Skeletal muscle satellite cell (primary cell): ENCODE measurements at regions not wholly inside any gene's neighbourhood (a gene's known extent, or its start where the extent isn't known, plus 50 kb on each side); places are given as distances from the start of the nearest gene placed in this dataset.

Source experiments
- H3K27me3 ChIP-seq: 2 replicates; pipeline ENCODE4 v1.7.0; 2013; ENCODE audit warnings: low read length; ENCODE audit not compliant: control insufficient read depth, insufficient read depth
- H3K36me3 ChIP-seq: 2 replicates; pipeline ENCODE4 v1.7.0; 2013; ENCODE audit warnings: mild to moderate bottlenecking, control low read depth, low read length; ENCODE audit not compliant: insufficient read depth
- H3K4me1 ChIP-seq: 2 replicates; pipeline ENCODE4 v1.7.0; 2013; ENCODE audit warnings: low read length; ENCODE audit not compliant: control insufficient read depth, insufficient read depth
- H3K4me2 ChIP-seq: 2 replicates; pipeline ENCODE4 v1.7.0; 2013; ENCODE audit warnings: mild to moderate bottlenecking, low read length
- H3K4me3 ChIP-seq: 2 replicates; pipeline ENCODE4 v1.7.0; 2013; ENCODE audit warnings: low read length
- H3K9ac ChIP-seq: 2 replicates; pipeline ENCODE4 v1.7.0; 2013; ENCODE audit warnings: mild to moderate bottlenecking, low read depth, low read length, moderate library complexity
- H3K9me3 ChIP-seq: replicated peaks from 2 replicates; pipeline ENCODE4 v1.7.0; 2013; ENCODE audit warnings: mild to moderate bottlenecking, control low read depth, low read length

DNA sequence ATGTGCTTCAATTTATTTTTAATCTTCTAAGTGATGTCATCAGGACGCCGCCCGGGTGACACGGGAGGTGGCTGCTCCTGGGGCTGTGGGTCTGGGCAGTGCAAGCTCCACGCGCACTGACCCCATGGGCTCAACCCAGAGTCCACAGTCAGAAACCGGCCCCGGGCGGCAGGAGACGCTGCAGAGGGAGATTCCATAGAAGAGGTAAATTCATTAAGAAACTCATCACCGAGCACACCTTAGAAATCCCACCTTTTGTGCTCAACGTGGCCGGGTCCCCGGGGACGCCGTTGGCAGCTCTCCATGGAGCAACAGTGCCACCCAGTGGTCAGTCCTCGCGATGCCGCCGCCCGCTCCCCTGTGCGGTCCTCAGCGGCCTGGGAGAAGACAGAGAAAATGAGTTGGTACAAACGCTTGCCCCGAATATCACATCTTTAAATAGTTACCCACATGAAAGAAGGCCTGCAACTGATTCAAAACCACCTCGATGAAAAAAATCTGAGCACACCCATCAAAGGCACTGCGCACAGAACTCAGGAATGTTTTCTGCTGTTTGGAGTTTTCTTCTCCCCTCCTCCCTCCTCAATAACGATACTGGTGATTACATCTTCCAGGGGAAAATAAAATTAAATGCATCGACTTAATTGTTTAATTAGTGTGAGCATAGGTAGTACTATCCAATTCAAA is 92.6 kb downstream of the CMPK2 start:
- Histone ChIP-seq H3K27me3 (no peaks in the 10 kb centered on the region), H3K4me3 (no peak overlapping the region), H3K4me1 (no peaks in the 10 kb centered on the region), H3K9ac (no peak overlapping the region), H3K9me3 (no peaks in the 10 kb centered on the region), H3K4me2 (no peak overlapping the region), H3K36me3 (no peaks in the 10 kb centered on the region)

DNA sequence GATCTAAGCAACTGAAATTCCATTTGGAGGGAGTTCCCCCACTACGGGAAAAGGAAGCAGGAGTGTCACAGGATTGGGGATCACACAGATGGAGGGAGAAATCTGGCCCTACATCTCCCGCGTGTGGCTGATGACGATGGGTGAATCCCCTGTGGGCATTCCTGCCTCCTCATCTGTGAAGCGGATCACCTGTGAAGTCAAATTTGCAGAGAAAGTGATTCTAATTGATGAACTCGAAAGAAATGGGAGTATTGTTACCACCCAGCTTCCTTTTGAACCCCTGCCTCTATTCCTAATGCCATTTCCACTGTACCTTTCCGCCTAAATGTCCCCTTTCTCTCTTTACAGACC is 92.0 kb downstream of the CMPK2 start:
- H3K9ac ChIP-seq = no peak overlapping the region
- H3K27me3 ChIP-seq = no peaks in the 10 kb centered on the region
- H3K9me3 ChIP-seq = no peaks in the 10 kb centered on the region
- H3K4me3 ChIP-seq = no peak overlapping the region
- H3K4me2 ChIP-seq = no peak overlapping the region
- H3K36me3 ChIP-seq = no peaks in the 10 kb centered on the region
- H3K4me1 ChIP-seq = no peaks in the 10 kb centered on the region

DNA sequence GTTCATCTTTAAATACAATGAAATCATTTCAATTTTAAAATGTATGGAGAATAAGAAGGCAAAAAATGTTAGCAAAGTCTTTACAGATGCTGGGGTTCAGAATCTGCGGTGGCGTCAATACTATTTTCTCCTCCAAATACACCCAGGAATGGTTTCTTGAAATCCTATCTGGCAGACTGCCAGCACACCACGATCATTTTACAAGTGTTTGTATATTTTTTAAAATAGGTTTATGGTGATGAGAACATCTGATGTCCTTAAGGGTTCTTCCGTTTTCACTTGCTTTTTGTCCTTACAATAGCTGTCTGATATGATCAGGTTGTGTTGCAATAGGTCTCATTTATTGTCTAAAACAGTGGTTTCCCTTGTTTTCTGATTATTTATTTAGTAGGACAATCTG is 89.6 kb downstream of the CMPK2 start:
- H3K4me3 ChIP-seq = no peak overlapping the region
- H3K36me3 ChIP-seq = no peaks in the 10 kb centered on the region

DNA sequence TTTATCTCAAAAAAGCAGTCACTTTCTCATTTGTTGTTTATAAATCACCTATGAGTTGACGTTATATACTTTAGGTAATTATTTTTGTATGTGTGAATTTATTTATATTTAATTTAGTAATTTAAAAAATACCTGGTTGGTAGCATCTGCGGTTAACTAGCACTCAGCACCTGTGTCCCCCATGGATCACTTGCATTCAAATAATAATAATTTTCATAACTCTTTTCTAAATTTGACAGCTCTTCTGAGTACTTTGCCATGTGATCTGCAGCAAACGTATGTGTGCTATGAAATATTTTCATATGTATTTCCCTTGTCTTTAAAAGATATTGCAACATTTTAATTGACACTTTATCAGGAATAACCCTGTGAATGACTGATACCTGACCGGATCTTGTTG is 88.1 kb downstream of the CMPK2 start:
- H3K27me3 ChIP-seq = no peaks in the 10 kb centered on the region
- H3K9ac ChIP-seq = no peak overlapping the region
- H3K4me1 ChIP-seq = no peaks in the 10 kb centered on the region
- H3K4me2 ChIP-seq = no peak overlapping the region
- H3K36me3 ChIP-seq = no peaks in the 10 kb centered on the region
- H3K4me3 ChIP-seq = no peak overlapping the region
- H3K9me3 ChIP-seq = no peaks in the 10 kb centered on the region

More for the DNA sequence above, 89.6 kb downstream of the CMPK2 start:
- Histone ChIP-seq H3K27me3 (no peaks in the 10 kb centered on the region), H3K9me3 (no peaks in the 10 kb centered on the region), H3K9ac (no peak overlapping the region), H3K4me2 (no peak overlapping the region), H3K4me1 (no peaks in the 10 kb centered on the region)

DNA sequence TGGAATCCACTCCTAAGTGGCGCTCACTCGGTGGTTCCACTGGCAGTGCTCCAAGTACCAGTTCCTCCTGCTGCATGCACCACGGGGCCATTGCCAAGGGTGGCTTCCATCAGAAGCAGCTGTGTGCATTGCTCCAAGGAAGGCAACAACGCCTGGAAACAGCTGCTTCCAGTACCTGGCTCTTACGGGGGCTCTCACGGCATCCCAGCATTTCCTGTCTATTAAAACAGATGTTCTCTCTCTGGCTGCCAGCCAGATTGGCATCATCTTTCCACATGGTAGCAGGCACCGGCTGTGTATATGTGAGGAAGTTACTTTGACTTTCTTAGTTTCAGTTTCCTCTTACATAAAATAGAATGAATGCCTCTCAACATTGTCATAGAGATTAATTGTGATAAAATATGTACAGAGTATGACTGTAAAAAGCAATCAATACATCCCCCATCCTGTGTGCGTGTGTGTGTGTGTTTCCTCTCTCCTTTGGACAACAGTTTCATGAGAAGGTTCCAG is 84.9 kb downstream of the CMPK2 start:
- Histone ChIP-seq H3K9me3 (no peaks in the 10 kb centered on the region), H3K4me2 (no peak overlapping the region), H3K4me1 (no peaks in the 10 kb centered on the region), H3K9ac (no peak overlapping the region), H3K4me3 (no peak overlapping the region), H3K36me3 (no peaks in the 10 kb centered on the region), H3K27me3 (no peaks in the 10 kb centered on the region)

DNA sequence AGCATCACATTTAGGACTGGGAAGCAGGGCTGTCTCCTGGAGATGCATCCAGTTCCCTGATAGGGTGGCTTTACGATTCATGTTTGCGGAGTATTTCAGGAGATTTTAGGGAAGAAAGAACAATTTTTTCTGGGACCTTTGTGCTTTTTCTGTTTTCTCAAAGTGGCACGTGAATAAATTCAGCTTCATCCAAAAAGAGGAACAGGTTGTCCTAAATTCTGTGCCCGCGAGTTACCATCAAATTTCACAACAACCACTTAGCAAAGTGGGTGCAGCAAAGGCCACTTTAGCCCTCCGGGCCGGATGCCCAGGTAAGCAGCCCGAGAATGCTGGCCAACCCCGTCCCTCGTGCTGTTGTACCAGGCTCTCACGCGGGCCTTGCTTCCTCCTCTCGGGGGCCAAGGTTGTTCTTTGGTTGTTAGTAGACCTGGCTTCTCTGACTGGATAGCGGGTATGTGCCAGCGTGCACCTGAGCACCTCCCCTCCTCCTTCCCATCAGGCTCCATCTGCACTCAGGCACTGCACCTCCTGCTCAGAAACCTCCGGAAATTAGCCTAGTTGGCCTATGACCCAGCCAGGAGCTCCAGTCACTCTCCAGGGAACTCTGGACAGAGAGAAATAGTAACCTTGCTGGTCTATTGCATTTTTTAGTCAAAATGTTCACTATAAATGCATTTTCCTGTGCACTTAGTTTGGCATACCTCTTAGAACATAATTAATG is 83.0 kb downstream of the CMPK2 start:
- Histone ChIP-seq H3K9me3 (peaks cover 4% of the 10 kb centered on the region), H3K36me3 (no peaks in the 10 kb centered on the region), H3K4me1 (no peaks in the 10 kb centered on the region), H3K4me2 (no peak overlapping the region), H3K4me3 (no peak overlapping the region), H3K9ac (no peak overlapping the region), H3K27me3 (no peaks in the 10 kb centered on the region)

DNA sequence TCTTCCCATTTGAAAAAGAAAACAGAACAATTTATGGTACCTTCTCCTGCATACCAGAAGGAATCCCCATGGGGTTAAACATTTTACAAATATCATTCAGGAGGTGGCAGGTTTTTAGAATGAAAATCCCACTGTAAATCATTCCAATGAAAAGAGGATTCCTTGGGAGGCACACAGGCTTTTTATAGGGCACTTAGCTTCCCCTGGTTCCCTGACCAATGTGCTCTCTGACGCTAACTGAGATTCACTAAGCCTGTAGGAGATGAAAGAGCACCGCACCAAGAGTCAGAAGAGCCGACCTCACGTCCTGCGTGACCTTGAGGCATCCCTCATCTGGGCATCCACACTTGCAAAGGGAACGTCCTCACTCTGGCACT is 82.5 kb downstream of the CMPK2 start:
- Histone ChIP-seq H3K36me3 (no peaks in the 10 kb centered on the region), H3K4me2 (no peak overlapping the region), H3K4me1 (no peaks in the 10 kb centered on the region), H3K9me3 (peaks cover 4% of the 10 kb centered on the region), H3K9ac (no peak overlapping the region), H3K4me3 (no peak overlapping the region), H3K27me3 (no peaks in the 10 kb centered on the region)

DNA sequence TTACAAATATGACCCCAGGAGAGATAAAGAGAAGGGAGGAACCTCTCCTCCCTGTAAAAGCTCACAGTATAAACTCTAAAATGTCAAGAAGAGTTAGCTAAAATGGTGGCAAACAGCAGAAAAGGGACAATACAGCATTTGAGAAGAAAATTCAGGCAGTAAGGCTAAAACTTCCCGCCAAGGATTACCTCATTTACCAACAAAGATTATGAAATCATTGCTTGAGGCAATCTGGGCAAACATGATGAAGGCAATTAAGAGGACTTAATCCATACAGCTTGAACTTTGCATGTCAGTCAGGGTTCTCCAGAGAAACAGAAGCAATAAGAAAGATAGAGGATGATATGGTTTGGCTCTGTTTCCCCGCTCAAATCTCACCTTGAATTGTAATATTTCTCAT is 81.4 kb downstream of the CMPK2 start:
- Histone ChIP-seq H3K4me2 (no peak overlapping the region), H3K36me3 (no peaks in the 10 kb centered on the region), H3K4me1 (no peaks in the 10 kb centered on the region), H3K27me3 (no peaks in the 10 kb centered on the region), H3K9ac (no peak overlapping the region), H3K4me3 (no peak overlapping the region), H3K9me3 (peaks cover 4% of the 10 kb centered on the region)

DNA sequence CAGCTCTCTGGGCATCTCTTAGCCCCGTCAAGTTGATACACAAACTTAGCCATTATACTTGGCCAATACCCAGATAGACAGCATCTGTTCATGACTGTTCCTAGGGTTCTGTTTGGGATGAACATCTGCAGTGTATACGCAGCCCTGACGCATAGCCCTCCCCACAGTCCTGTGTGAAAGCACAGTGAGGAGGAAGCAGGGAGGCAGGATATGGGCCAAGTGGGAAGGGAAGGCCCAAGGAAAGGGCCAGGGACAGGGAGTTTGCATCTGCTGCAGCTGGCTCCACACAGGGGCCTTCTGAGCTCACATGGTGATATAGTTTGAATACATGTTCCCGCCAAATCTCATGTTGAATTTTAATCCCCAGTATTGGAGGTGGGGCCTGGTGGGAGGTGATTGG is 80.2 kb downstream of the CMPK2 start:
- no peaks in the 10 kb centered on the region for H3K4me1 ChIP-seq
- no peak overlapping the region for H3K4me3 ChIP-seq
- H3K27me3 ChIP-seq = no peaks in the 10 kb centered on the region
- no peaks in the 10 kb centered on the region for H3K36me3 ChIP-seq
- no peak overlapping the region for H3K4me2 ChIP-seq
- no peak overlapping the region for H3K9ac ChIP-seq
- H3K9me3 ChIP-seq = peaks cover 4% of the 10 kb centered on the region

DNA sequence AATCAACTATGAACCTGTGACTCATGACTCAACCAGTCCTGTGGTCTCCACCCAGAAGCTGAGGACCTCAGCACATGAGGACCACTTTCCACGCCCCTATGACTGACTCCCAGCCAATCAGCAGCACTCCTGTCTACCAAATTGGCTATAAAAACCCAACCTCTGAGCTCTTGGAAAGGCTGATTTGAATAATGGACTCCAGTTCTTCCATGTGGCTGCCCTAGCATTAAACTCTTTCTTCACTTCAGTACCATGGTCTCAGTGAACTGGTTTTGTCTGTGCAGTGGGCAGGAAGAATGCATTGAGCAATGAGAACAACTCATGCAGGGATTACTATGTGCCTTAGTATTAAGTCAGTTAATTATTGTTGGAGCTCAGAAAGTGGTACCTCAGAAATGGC is 78.3 kb downstream of the CMPK2 start:
- no peaks in the 10 kb centered on the region for H3K36me3 ChIP-seq
- H3K27me3 ChIP-seq = no peaks in the 10 kb centered on the region
- H3K4me3 ChIP-seq = no peak overlapping the region
- H3K4me1 ChIP-seq = no peaks in the 10 kb centered on the region
- no peak overlapping the region for H3K9ac ChIP-seq
- no peak overlapping the region for H3K4me2 ChIP-seq
- peaks cover 4% of the 10 kb centered on the region for H3K9me3 ChIP-seq

DNA sequence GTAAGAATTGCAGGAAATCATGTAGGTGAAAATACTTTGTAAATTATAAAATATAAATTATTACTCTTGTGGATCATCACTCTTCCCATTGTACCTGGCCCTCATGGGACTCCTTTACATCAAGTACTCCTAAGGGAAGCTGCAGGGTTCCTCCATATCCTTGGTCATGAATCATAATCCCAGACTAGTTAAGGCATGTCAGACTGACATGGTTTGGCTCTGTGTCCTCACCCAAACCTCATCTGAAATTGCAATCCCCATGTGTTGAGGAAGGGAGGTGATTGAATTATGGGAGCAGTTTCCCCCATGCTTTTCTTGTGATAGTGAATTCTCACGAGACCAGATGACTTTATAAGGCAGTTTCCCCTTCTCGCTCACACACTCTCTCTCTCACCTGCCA is 77.1 kb downstream of the CMPK2 start:
- Histone ChIP-seq H3K9me3 (peaks cover 4% of the 10 kb centered on the region), H3K36me3 (no peaks in the 10 kb centered on the region), H3K9ac (no peak overlapping the region), H3K4me3 (no peak overlapping the region), H3K4me2 (no peak overlapping the region), H3K4me1 (no peaks in the 10 kb centered on the region), H3K27me3 (no peaks in the 10 kb centered on the region)

DNA sequence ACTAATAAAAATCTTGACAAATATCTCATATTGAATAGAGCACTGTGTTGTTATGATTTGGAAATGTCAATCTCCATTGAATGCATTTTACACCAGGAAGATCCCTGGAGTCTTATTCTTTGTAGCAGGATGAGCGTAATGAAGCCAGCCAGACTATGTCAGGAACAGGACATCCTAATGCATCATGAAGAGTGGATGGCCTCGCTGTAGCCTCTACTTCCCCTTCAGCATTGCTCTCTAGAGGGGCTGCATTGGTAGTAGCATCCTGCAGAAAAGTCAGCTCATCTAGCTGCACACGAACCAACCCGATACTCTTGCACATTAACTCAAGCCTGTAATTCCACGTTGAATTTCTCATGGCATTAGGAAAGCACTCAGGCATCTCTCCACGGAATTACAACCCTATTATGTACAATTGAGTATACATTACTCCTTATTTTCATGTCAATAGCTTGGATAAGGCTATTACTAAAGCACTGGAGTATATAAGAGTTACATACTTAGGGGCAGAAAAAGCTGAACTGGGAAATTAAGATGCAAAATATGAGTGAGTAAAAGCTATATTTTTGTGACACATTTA is 76.1 kb downstream of the CMPK2 start:
- no peak overlapping the region for H3K4me3 ChIP-seq
- H3K27me3 ChIP-seq = no peaks in the 10 kb centered on the region
- no peaks in the 10 kb centered on the region for H3K36me3 ChIP-seq
- H3K9me3 ChIP-seq = peaks cover 10% of the 10 kb centered on the region
- H3K9ac ChIP-seq = no peak overlapping the region
- no peaks in the 10 kb centered on the region for H3K4me1 ChIP-seq
- no peak overlapping the region for H3K4me2 ChIP-seq
